Dermis microvascular lymphatic vessel endothelial cell (primary cell): ENCODE measurements at regions not wholly inside any gene's neighbourhood (a gene's known extent, or its start where the extent isn't known, plus 50 kb on each side); places are given as distances from the start of the nearest gene placed in this dataset.
"Not testable (repeated sequence)": the region's sequence is repeated elsewhere in the genome, so short reads cannot be mapped to it uniquely, and the experiment has no call there.

ENCODE experiments used
- DNase-seq, 2 donors: peaks; one replicate each; pipeline versions ENCODE4 v3.0.0 to v3.0.0-alpha.2; 2010; ENCODE audit warnings: low read depth in 2 of 2

DNA sequence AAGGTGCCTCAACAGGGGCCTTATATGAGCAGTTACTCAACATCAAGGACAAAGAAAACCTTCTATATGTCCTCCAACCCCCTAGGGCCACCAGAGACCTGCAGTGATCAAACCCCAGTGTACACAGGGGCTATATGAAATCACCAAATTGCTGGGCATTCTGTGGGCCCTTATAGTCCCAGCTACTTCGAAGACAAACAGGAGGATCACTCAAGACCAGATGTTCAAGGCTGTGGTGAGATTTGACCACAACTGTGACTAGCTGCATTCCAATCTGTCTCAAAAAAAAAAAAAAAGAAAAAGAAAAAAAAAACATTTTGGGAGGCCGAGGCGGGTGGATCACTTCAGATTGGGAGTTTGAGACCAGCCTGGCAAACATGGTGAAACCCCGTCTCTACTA lies 51.0 kb upstream of the PRB2 start:
- DNase-seq: no peak

DNA sequence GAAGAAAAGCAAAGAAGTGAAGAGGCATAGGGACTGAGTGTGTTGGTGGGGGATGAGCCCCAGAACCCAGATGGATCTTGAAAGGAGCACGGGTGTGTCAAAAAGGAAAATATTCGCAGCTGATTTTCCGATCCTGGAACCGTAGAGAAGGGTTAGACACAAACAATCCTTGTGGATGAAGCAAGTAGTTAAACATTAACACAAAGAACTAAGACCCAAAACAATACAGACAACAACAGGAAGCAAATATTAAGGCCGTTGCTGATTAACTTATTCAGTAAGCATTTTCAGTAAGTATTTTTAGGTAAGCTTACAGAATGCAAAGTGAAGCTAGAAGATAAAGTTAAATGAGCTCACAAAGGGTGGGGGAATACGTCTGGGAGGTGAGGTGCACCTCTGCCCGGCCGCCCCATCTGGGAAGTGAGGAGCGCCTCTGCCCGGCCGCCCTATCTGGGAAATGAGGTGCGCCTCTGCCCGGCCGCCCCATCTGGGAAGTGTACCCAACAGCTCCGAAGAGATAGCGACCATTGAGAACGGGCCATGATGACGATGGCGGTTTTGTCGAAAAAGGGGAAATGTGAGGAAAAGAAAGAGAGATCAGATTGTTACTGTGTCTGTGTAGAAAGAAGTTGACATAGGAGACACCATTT lies 62.8 kb upstream of the PRB2 start:
- no peak for DNase-seq

DNA sequence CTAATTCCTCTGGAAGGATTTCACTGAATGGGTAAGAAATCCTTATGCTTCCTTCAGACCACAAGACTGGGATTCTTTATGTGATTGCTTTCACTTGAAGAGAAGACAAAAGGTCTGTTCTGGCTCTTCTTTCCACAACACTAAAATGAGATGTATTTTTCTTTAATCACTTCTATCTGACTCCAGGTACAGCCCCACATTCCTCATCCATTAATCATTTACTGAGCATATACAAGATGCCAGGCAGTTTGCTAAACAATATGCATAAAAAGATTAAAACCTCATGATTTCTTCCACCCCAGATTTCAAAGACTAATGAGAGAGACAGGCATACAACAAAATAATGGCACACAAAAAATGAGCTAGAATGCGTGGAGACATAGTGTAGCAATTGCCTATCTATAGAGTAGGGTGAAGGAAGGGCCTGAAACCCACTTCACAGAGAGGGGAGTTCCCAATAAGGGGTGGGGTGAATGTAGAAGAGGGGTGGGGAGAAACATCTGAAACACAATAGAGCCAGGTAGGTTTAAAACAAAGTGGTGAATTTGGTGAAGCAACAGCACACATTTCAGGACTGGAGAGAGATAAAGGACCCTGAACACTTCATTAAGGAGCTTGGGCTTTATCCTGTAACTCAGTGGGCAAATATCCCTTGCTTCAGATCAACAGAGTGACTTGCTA lies 65.1 kb upstream of the PRB2 start:
- DNase-seq: no peak

DNA sequence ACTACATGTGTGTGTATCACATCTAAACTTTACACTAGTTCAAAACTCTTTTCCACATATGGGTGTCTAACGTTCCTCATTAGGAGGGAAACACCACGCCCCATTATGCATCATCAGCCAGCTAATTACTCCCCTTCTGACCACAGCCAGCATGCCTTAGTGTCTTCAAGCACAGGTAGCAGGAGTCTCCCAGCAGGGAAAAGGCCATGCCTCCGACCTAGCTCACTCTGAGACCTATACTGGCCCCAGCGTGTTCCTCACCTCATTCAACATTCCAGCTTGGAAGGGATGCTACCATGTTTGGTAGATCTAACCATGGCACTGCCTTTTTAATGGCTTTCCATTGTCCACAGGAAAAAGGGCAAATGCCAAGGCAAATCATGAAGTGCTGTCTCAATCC lies 66.1 kb upstream of the PRB2 start:
- DNase-seq: no peak

DNA sequence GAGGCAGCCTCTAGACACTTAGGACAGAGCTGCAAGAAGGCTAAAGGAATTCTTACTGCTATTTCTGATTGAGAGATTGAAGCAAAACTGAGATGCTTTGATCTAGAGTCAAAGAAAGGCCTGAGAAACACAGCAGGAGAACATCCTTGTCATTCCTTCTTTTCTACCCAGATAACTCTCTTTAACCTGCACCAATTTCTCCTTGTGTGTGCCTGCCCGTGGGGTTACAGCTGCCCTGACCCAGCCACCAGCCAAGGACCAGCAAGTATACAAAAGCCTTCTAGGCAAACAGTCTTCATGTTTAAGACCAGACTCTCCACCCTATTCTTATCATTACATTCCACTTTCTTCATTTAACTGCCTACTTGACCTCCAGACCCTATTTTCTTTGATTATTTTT lies 81.7 kb upstream of the PRB2 start:
- no peak for DNase-seq

DNA sequence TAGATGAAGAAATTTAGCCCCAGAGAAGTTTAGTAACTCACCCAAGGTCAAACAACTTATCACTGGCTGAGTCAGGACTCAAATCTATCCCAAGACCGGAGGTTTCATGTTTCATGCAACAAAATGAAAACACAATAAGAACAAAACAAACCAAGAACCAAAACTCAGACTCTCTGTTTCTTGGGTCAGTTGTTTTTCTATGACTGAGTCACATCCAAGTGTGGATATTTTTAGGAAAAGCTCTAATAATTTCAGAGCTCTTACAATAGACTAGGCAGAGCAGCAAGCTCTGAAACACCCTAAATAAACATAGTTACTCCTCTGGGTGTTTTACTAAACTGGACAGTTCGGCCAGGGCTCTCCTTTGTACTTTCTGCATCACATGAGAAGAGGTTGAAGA lies 87.6 kb upstream of the PRB2 start:
- peak in 1 of 2 donors; percentile 84 for DNase-seq

DNA sequence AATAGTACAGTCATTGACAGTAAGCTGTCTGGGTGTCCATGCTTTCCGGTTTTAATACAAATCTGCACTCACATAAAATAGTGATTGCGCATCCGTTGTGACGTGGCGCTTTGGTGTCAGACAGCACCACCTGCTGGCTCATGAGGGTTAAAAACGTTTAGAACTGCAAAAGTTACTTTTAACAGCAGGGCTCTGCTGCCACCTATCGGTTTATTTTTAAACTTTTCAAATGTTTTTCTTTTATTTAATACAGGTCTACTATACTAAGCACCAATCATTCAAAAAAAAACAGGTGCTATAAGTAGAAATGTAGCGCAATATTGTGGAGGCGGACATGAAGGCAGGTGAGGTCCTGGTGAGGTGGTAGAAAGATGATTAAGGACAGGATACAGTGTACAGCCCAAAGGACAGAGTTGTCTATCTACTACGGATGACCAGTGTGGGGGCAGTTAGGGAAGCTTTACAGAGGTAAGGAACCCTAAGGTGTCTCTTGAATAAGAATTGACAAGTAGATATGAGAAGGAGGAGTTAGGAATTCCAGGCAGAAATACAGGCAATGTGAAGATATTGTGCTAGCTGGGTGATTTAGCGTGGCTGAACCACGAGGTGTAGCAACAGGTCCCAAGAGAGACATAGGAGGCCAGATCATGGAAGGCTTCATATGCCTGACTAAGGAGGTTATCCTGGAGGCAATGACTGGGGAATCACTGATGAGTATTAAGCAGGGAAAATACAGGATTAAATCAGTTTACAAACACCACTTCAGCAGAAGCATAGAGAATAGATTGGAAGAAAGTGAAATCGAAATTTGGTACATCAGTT lies 91.5 kb upstream of the PRB2 start:
- DNase-seq: peak; percentile 80 to 89

DNA sequence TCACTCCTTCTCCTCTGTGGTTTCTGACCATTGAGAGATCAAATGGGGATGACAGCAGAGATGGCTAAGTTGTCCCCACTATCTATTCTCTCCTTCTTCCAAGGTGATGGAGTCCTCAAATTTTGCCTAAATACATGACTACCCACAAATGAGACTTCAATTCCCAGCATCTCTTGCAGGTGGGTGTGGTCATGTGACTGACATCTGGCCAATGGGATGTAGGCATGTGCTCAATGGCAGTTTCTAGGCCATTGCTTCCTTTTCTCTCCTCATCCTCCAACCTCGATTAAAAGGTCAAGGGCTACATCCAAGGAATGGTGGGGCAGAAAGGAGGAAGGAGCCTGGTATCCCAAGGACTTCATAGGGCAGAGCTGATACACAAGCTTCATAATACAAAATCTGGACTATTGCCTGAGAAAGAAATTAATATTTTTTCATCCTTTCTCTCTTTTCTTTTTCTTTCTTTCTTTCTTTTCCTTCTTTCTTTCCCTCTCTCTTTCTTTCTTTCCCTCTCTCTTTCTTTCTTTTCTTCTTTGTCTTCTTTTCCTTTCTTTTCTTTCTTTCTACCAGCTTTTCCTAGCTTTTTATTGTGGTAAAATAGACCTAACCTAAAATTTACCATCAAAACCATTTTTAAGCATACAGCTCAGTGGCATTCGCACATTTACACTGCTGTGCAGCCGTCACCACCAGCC lies 100.9 kb upstream of the PRB2 start:
- DNase-seq: no peak

DNA sequence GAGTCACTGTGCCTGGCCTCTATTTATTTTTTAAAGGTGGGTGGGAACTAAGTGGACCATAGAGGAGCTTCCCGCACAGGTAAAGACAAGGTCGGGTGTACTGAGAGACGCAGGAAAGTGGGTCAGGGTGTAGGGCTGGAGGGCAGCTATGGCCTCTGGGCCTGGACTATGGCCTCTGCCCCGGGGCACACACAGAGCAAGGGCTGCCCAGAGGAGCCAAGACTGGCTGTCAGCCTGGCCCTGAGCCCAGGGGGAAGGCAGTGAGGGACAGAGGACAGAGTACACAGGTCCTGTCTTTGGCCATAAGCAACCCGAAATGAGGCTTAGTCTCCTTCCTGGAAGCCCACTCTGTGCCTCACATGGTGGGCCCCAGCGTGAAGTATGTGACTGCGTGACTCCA lies 102.1 kb upstream of the PRB2 start:
- DNase-seq: no peak

DNA sequence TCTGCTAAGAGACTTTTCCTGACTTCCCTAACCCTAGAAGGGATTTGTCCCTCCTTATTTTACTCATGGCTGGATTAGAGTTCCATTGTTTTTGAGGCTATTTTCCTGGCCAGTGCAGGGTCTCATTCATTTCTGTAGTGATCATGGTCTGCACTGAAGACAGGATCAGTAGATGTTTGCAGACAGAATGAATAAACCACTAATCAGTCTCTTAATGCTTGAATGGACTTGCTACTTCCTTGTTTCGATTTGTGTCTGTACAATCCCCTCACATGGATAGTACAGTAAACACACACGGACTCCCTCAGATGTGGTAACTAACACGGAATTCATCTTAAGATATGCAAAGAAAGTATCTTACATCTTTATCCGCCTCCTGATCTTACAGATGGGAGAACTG lies 102.6 kb upstream of the PRB2 start:
- DNase-seq: no peak

DNA sequence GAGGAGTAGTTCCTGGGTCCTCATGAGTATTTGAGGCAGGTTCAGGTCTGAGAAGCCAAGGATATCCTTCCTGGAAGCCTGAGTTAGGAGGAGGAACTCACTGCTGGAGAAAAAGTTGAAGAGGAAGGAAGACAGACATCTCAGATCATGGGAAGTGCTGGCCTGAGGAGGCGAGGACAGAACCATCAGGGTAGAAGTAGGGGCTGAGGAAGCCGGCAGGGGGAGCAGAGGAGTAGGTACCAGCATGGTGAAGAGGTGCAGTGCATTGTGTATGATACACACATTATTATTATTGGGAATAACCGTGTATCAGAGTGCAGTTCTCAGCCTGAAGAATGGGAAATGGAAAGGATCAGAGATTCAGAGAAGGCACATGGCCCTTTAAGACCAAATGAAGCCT lies 103.2 kb upstream of the PRB2 start:
- DNase-seq: not testable (repeated sequence)

DNA sequence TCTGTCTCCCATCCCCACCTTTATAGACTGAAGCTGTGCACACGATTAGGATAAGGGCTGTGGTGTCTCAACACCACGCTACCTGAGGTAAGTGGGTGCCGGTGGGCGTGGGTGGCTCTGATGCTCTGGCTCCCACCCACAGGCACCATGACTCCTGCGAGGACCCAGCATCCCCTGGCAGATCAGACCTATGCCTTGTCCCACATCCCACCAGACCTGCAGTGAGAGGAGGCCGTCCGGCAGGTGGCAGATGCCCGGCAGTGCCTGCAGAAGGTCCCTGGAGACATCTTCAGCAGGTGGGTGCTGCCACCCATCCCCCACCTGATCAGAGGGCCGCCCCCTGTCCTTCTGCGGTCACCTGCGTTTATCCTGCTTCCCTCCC lies 104.4 kb upstream of the PRB2 start:
- DNase-seq: no peak

DNA sequence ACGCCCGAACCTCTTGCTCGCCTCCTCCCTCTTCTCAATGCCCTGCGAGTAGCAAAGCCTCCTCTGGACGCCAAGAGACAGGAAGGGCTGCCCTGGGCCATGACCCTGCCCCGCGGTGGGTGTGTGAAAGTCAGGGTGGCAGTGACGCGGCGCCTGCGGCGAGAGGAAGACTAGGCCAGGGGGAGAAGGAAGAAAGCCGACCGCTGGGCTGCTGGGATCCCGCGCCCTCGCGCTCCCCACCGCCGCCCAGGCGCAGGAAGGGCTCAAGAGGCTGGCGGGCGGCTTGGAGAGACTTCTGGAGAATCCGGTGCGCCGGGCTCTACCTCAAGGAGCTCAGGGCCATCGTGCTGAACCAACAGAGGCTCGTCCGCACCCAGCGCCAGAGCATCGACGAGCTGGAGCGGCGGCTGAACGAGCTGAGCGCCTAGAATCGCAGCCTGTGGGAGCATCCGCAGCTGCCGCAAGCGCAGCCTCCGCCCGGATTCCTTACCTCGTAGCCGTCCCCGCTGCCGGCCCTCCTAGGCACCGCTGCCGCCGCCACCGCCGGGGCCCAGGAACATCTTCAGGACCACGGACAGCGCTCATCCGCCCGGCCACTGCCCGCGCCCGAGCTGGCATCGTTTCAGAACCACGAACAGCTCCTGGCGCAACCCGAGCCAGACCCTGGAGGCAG lies 105.0 kb upstream of the PRB2 start:
- DNase-seq: peak; percentile 20 to 73

DNA sequence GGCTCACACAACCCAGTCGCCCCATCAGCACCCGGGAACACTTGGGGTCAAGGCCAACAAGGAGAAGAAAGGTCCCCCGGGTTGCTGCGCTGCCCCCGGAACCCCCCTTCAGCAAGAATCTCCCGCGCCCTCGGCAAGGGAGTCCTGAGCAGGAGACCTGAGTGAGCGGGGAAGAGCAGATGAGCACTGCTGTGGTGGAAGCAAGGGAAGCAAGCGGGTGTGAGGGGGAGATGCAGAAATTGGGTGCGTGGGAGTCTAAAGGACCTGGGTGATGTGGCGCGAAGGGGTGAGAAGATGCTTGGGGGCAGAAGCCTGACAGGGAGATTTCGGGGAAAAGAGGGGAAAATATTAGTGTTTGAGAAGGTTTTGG lies 105.5 kb upstream of the PRB2 start:
- no peak for DNase-seq

DNA sequence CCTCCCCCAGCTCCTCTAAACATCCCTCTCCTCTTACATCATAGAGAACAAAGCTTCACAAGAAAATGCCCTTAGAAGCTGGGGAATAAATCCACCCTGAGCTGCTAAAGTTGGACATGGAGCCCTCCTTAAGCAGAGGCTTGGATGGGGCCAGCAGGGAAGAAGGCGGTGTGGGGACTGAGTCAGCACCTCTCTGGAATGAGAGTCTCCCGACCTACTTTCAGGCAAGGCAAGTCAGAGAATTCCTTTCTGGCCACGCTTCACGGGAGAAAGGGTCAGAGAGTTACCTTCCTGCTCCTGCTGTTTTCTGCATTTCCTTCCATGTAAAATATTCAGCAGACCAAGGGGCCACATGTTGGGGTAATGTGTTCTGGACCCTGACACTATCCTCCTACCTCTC lies 113.3 kb upstream of the PRB2 start:
- DNase-seq: no peak

DNA sequence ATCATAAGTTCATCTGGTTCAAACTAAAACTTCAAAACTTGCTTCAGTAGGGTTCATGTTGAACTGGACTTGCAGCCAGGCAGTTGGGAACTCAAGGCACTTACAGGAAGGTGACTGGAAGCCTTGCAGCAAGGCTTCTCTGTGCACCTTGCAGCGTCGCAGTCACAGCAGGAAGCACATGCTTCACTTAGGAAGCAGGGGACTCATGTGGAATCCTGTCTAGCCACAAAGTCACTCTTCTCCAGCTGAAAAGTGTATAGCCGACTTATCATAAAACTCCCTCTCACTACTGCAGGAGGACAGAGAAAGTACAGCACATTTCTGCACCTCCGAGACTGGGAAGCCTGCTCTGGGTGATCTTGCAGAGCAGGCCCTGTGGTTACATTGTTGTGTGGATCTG lies 114.0 kb upstream of the PRB2 start:
- DNase-seq: no peak

DNA sequence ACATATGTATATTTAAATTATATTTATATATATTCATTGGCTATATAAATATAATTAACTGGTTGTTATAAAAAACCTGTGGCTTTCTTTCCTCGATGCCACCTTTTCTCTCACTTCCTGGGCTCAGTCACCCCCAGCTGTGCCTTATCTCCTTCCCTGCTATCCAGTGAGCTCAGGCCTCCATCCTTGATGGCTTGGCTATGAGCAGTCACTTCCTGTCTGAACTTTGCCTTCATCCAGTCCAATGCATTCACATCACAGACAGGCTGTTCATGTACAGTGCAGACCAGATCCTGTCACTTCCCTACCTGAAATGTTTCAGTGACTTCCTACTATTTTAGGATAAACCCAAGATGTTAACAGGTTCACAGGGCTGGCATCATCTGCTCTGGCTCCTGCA lies 115.3 kb upstream of the PRB2 start:
- DNase-seq: no peak

DNA sequence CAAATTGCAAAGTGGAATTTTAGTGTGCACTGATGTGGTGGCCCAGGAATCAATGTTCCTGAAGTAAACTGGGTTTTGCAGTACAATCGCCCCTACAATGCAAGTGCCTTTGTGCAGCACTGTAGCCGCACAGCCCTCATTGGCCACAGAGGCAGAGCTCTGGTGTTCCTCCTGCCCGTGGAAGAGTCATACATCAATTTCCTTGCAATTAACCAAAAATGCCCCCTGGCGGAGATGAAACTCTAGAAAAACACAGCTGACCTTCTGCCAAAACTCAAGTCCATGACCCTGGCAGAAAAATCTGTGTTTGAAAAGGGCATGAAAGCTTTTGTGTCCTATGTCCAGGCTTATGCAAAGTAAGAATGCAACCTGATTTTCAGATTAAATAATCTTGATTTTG lies 117.9 kb upstream of the PRB2 start:
- no peak for DNase-seq

DNA sequence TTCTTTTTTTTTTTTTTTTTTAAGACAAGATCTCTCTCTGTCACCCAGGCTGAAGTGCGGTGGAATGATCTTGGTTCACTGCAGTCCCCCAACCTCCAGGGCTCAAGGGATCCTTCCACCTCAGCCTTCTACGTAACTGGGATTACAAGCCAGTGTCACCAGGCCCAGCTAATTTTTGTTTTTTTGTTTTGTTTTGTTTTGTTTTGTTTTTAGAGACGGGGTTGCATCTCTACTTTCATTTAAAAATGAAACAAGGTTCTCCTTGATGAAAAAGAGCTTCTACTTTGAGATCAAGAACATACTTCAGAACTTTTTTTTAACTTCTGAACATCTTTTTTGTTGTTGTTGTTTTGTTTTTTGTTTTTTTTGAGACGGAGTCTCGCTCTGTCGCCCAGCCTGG lies 121.7 kb upstream of the PRB2 start:
- DNase-seq: no peak

DNA sequence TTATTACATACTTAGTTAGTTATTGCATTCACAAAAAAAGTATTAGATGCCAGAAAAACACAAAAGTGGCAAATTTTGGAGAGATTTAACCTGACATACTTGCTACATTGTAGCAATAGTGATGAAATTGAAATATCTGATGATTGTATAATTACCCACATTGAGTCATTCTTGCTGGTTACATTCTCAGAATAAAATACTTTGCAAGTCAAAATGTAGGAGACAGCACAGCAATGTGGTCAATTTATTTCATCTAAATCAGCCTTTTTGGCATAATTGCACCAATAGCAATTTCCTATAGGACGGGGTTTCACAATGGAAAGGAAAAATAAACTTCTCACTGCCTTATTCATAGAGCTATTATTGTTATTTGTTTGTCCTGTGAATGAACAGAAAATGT lies 125.0 kb upstream of the ETV6 start:
- no peak for DNase-seq

DNA sequence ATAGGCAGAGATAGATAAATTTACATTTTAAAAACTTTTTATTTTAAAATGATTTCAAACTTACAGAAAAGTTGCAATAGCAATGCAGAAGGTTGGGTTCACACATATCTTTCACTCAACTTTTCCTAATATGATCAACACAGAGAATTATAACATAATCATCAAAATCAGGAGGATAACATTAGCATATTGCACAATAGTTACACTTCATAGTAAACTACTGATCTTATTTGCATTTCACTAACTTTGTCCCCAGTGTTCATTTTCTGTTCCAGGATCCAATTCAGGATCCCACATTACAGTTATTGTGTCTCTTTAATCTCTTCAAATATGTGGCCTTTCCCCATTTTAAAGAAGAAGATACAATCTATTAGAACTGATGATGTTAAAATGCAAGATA lies 115.4 kb upstream of the ETV6 start:
- DNase-seq: no peak

DNA sequence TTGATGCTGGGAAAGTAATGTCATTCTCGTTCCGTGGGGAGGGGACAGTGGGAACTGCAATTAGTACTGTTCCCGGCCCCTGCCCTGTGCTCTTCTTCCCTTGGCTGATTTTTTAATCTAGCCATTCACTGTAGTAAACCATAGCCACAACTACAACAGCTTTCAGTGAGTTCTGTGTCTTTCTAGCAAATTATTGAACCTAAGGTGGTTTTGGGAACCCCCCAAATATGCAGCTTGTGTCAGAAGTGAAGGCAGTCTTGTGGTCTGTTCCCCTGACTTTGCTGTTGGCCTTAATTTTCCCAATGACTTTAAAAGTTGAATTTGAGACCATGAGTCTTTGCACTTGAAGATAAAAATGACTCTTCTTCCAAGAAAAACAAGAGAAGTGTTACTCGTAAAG lies 114.3 kb upstream of the ETV6 start:
- DNase-seq: no peak
